Gastroesophageal sphincter (tissue), 3 donors: ENCODE measurements at regions not wholly inside any gene's neighbourhood (a gene's known extent, or its start where the extent isn't known, plus 50 kb on each side); places are given as distances from the start of the nearest gene placed in this dataset.

Experiments used
- CTCF ChIP-seq, 4 experiments: fragments of 200-600 bp in 2 of 4; fragments of 450-650 bp in 2 of 4; sonication (generic) in 1 of 4; IDR thresholded peaks; one replicate each; pipeline ENCODE4 v1.5.1; 2017 to 2019; ENCODE audit warnings: antibody characterized with exemption in 4 of 4, mild to moderate bottlenecking in 2 of 4, moderate library complexity in 2 of 4
- EP300 ChIP-seq: sonication (generic); formaldehyde crosslinking; IDR thresholded peaks from one replicate; pipeline ENCODE4 v1.6.1; 2017; ENCODE audit warnings: antibody characterized with exemption, mild to moderate bottlenecking

GRCh38 chr4:27616166-27616565, 755.5 kb downstream of the STIM2 start:
- no peak for TF ChIP-seq CTCF (IDR thresholded peaks at IDR 0.05)
- no peak for TF ChIP-seq EP300
